ENCODE measurements at regions not wholly inside any gene's neighbourhood (a gene's known extent, or its start where the extent isn't known, plus 50 kb on each side); places are given as distances from the start of the nearest gene placed in this dataset.
A peak's percentile ranks its signal among the peaks of the same experiment; 100 is the strongest.

DNA sequence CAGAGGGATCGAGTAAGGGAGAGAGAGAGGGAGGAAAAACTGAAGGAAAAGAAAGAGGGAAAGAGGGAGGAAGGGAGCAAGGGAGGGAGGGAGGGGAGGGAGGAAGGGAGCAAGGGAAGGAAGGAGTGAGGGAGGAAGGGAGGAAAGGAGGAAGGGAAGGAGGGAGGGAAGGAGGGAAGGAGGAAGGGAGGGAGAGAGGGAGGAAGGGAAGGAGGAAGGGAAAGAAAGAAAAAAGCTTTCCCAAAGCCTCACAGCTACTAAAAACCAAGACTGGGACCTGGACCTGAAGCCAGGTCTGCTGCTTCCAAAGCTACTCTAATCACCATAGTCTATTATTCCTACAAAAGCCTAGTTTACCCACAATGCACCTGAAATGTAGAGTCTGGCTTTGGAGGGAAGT is 259.8 kb upstream of the WWC1 start:
- DNase-seq (ENCODE audit: low read depth) = no peak

DNA sequence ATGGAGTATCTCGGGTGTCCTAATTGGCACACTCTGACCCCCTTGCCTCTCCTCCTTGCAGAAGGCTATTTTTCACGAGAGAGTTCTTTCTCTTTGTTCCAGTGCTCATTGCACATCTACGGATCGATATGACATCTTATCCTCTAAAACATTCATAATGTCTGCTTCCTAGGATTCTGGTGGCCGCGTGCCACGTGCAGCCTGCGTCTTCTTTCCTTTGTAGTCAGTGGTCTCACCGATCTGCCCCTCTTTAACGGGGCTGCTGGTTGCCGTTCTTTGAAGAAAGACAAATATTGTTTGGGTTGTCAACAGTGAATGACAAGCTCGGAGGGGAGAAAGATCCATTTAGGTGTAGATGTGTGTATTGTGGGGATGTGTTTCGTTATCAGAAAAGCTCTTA is 252.4 kb upstream of the WWC1 start:
- DNase-seq (ENCODE audit: low read depth) = no peak

DNA sequence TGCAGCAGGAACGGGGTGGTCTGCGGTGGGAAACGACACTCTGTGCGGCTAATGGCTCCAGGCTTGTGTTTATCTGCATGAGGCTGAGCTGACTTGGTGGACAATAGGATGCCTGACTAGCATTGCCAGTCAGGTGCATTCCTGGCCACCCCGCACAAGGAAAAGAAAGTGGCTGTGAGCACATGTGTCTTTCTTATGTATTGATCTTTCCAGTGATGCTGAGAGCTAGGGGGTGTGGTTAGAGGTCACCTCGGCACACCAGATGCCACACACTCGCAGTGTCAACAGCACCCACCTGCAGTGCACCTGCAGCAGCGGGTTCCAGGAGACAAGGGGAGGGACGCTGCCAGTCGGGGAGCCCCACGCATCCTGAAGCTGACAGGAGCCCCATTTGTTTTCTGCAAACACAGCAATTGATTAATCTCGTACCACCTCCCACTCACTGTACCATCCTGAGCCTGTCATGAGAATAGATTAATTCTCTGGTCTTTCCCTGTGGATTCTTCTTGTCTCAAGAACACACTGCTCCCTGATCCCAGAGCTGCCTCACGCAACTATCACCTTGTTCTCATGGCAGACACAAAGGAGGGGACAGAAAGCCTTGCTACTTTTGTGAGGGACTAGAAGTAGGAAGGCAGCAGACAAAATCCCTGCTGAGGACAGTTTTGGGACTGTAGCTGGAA is 251.7 kb upstream of the WWC1 start:
- DNase-seq (ENCODE audit: low read depth) = no peak

DNA sequence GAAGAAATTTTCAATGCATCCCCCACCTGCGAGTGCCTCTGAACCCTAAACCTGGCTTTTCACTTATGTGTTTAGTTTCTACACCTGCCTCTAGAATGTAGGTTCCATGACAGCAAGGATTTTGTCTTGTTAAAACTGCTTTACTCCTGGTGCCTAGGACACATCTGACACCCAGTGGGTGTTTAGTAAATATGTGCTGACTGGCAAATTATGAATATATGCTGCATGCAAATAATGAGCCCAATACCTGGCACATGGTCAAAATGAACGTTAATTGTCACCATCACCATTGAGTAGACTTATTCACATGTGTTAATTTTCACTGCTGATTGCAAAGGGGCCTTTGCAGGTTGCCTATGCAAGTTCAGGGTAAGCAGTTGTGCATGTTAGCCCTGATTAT is 249.9 kb upstream of the WWC1 start:
- DNase-seq (ENCODE audit: low read depth) = no peak

DNA sequence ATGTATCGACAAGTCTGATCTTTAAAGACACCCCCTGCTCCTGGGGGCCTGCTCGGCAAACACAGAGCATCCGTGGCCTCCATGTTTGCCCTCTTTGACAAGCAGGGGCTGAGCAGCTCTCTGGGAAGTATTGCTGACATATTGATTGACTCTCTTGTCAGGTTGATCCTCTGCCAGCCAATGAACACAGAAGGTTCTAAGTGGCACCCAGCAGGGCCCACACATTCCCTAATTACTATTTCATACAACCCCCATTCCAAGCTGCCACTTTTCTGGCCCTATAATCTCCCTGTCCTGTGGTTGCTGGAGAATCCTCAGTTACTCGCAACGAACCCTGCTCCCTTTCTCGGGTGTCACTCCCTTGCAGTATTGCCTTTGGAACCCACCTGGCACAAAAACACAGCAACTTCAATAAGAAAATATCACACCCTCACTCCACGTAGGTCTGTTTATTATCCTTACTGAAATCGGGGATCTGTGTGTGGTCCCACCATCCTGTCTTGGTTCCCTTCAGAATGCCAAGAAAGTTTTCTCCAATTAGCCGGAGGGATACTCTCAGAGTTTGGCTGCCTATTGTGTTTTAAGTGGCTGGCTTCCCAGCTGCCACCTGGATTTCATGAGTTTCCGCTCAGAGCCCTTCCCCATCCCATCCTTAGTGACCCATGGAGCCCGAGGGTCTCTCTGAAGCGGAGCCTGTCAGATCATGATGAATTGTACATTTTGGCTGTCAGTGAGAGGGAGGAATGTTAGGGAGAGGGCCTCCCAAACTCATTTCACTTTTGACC is 249.0 kb upstream of the WWC1 start:
- peak; percentile 27 for DNase-seq (ENCODE audit: low read depth)

DNA sequence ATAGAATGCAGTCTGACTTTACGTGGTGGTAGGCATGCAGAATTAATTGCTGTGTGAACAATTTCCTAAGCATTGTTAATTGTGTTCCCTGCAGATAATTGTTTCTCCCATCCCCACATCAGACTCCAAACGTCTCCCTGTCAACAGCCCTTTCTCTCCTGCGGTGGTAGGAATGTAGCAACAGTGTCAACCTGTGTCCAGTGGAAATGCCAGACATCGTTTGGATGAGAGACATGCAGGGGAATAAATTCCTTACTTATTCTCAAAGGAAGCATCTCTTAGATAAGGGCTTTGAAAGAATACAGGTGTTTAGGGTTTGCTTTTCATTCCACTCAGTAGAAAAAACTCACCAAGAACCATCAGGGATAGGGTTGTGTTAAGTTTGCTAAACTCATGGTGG is 245.3 kb upstream of the WWC1 start:
- no peak for DNase-seq (ENCODE audit: low read depth)

DNA sequence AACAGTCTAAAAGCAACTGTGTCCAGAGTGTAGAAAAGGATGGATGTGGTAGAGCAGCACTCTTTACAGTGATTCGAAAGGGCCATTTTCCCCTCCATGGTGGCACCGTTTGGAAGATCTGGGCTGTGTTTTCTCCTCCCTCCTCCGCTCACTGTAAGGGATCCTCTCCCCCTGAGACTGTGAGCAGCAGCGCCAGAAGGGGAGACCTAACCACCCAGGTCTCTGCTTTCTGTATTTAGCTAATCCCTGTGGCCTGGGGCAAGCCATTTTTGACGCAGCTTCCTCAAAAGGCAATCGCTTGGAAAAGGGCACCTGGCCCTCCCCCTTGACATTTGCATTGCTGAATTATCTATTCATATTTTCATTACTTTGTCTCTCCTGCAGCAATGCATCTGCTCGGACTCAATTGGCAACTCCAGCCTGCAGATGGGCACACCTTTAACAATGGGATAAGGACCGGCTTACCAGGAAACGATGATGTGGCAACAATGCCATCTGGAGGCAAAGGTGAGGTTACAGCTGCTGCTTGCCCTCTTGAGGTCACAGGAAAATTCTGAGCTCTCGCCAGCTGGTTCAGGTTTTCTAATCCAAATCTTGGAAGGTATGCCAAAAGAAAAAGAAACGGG is 244.3 kb upstream of the WWC1 start:
- peak; percentile 77 for DNase-seq (ENCODE audit: low read depth)

DNA sequence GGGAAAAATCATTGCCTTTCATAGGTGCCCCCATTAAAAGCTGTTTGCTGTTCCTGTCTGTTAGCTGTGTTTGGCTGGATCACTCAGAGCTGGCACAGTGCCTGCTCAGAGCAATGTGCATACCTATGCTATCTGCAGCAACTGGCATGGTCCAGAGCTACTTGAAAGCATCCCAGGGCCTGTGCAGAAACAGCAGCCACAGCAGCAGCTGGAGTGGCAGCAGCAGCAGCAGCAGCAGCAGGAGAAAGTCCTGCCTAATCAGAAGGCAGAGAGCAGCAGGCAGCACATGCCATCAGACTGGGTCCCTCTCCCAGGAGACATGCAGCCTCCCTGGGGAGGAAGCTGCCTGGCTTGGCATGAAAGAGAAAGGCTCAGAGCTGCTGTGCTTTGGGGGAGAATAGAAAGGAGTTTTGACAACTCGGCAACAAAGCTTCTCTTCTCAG is 243.8 kb upstream of the WWC1 start:
- no peak for DNase-seq (ENCODE audit: low read depth)

DNA sequence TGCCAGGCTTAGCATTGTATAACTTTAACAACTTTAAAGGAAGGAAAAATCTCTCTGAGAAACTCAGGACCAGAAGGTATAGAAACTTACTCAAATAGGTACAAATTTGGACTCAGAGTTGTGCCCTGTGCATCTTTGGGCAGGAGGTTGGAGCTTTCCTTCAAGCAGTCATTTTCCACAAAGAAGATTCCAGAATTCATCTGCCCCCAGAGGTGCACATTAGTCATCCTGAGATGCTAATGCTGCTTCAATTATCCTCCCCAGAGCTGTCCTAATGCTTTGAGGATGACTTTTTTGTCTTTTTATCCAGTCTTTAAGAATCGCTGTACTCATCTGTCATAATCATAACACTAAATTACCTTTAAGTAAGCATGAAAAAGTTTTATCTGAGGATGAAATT is 243.0 kb upstream of the WWC1 start:
- no peak for DNase-seq (ENCODE audit: low read depth)

DNA sequence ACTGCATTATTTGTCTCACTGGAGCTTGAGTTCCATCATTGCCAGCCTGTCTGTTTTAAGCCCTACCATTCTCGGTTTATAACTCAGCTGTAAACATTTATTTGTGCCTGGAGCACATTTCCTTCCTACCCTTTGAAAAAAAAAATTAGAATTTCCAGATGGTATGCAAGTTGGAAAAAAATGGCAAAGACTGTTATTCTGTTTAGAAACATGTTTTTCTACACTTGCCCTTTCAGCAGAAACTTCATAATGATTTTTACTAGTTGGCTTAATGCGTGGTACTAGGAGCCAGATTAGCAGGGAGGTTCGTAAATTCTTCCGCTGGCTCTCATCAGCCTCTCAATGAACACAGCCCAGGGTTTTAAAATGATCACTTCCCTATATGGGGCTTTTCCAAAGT is 238.8 kb upstream of the WWC1 start:
- DNase-seq (ENCODE audit: low read depth) = no peak

DNA sequence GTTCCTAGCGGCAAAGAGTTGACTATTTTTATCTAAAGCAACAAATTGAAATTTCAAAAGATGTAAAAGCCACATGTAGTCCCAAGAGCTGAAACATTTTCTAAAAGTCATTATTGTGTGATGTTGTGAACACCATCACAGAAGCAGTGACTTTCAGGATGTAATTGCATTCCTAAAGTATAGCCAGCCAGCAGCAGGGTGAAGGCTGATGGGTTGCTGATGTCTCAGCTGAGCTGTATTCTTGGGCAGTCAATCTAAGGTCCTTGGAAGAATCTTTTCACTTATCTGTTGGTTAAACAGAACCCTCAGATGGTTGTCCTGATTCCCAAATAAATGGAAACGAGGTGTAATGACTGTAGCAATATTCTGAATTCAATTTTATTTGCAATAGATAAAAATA is 237.4 kb upstream of the WWC1 start:
- DNase-seq (ENCODE audit: low read depth) = no peak

DNA sequence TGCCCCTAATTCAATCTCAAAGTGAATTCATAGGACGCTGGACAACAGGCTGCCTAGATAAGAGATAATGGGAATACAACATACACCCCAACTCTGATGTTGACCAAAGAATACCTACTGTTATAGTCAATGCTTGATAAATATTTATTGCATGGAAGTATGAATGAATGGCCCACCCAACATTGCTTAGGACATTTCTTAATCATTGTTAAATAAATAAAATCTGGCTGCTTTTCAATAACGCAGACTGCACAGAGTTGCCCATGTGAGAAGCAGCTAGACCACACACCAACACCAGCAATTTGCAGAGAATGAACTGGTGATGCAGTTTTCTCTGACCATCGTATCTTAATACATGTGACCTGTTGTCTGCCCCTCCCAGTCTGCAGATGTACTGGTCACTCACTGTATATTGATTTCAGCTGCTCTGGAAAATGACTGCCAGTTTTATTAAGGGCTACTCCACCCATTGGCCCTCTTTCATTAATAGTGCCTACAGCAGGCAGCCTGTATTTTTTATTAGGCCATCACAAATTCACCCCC is 236.2 kb upstream of the WWC1 start:
- DNase-seq (ENCODE audit: low read depth) = no peak

DNA sequence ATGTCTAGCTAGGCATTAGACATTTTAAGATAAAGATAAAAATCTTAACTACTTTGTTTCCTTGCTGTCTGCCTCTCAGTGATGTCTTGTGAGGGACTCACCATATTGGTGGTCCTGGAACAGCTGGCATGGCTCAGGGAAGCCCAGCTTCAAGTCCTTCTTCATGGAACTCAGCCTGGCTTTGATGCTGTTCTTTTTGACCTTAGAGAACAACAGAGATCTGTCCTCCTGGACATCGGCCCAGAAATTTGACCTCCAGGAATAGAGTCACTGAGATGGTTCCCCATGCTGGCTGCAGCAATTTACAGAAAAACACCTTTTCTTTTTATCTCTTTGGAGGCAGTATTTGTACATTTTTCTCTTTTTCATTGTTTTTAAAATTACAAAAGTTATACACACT is 235.5 kb upstream of the WWC1 start:
- no peak for DNase-seq (ENCODE audit: low read depth)

DNA sequence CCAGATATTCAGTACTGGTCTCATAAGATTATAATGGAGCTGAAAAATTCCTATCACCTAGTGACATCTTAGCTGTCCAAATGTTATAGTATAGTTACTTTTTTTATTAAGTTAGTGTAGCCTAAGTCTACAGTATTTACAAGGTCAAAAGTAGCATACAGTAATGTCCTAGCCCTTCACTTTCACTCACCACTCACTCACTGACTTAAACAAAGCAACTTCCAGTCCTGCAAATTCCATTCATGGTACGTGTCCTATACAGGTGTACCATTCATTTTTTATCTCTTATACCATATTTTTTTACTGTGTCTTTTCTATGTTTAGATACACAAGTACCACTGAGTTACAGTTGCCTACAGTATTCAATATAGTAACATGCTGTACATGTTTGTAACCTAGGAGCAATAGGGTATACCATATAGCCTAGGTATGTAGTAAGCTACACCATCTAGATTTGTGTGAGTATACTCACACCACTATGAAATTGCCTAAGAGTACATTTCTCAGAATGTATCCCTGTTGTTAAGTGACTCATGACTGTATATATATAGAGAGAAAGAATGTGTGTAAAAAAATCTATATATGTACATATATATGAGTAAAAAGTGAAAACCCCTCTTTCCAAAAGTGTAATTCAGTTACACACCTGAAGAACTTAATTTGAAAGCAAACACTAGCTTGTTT is 234.8 kb upstream of the WWC1 start:
- no peak for DNase-seq (ENCODE audit: low read depth)

DNA sequence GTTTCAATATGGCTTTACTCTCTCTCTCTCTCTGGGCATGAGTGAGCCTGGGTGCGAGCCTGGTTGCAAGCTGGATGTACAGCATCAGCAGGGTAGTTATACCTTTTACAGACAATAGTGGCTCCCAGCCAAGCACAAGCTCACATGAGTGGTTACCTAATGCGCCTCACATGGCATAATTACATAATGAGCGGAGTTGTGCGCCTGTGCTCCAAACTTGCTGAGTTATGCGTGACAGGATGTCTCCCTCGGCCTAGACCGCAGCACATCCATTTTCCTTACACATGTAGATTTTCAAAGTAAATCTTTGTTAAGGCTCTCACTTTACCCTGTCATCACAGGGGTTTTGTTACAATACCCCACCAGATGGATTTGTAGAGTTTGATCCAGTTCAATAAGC is 233.5 kb upstream of the WWC1 start:
- DNase-seq (ENCODE audit: low read depth) = peak; percentile 10

DNA sequence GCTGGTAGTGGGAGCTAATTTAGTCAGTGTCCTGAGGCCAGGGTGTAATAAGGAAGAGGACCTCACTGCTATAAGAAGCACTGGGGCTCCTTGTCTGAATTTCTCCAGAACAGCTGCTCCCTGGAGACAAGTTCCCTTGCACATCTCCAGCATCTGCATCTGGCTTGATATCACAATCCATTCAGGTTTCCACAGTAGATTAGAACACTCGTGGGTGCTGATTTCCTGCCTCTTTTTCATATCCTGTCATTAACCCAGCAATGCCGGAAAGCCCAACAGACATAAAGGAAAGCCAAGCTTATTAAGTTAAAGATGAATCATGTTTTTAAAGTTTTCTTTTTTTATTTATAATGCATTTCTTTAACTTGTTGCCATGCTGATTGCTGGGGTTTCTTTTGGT is 232.3 kb upstream of the WWC1 start:
- DNase-seq (ENCODE audit: low read depth) = no peak

DNA sequence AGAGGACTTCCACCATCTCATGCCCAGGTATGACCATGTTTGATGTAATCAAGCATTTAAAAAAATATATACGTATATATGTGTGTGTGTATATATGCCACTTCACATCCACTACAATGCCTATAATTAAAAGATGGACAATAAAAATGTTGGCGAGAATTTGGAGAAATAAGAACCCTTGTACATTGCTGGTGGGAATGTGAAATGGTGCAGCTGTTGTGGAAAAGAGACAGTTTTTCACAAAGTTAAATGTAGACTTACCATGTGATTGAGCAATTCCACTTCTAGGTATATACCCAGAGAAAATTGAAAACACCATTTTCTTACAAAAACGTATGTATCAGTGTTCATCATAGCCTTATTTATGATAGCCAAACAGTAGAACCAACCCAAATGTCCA is 229.2 kb upstream of the WWC1 start:
- DNase-seq (ENCODE audit: low read depth) = no peak

DNA sequence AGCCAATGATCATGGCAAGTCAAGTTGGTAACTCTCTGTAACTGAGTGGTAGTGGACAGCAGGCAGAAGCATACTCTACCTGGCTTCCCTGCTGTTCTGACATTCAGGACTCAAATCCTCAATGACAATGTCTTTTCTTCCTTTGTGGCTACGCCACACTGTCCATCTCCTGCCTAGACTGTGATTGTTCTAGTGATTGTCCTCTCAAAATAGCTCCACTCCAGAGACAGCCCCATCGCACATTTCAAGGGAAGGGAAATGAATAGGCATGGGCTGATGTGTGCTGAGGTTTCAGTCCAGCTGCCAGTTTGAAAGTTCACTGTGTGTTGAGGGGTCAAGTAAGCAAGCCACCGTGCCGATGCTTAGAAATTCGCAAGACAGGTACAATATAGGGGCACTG is 227.0 kb upstream of the WWC1 start:
- DNase-seq (ENCODE audit: low read depth) = no peak

DNA sequence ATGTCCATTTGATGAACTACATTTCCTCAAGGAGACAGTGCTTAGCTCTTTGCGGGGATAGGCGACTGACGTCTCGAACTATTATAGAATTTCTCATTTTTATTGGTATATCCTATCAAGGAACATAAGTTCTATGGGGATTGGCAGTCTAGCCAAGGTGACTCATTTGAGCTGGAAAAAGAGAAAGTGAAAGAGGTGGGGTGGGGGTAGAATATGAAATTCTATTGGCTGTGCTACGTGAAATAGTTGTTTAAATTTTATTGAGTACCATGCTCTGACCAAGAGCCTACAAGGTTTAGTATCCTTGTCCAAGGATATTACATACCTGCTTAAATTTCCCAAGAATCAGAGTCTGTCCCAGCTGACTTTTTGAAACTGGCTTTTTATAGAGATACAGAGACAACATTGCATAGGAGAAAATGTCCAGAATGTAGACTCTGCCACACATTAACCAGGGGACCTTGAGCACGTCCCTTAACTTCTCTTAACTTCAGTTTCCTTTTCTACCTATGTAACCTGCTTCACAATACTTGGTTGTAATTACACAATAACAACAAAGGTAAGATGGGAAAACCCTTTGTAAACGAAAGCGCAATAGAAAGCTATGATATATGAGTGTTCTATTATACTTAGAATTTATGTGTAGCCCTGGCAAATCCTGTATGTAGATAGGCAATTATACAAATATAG is 226.4 kb upstream of the WWC1 start:
- DNase-seq (ENCODE audit: low read depth) = peak; percentile 27

DNA sequence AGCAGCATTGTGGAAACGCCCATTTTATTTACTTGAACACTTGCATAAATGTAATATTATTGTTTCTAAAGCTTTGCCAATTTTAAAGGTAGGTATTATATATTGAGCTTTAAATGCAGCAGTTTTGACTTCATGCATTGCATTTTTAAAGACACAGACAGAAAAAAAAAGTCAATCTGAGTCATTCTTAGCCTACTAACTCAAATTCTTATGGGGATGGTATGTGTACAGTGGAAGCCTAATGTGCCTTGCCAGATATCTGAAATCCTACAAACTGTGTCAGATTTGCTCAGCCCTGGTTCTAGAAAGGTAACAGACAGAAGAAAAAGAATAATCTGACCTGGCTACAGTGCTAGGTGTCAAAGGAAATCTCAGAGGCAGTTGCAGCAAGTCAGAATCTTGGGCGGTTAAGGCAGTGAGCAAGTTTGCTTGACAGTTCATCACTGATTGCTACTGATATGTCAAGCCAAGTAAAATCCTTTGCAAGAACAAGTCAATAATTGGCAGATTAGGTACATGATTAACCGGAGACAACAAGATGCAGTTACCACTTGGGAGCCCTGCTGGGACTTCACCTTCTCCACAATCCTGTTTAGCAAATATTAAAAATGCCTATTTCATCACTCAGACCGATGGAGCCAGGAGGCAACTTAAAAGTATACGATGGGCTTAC is 224.8 kb upstream of the WWC1 start:
- DNase-seq (ENCODE audit: low read depth) = no peak

DNA sequence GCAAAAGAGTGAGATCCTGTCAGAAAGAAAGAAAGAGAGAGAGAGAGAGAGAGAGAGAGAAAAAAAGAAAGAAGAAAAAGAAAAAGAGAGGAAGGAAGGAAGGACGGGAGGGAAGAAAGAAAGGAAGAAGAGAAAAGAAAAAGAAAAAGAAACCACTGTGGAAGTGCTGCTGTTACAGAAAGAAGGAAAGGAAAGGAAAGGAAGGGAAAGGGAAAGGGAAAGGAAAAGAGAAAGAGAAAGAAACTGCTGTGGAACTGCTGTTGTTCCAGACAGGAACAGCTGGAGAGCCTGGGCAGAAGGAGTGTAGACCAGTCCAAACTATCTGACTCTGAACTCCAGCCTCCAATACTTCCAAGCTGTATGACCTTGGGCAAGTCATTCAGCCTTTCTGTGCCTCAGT is 220.7 kb upstream of the WWC1 start:
- no peak for DNase-seq (ENCODE audit: low read depth)
